ENCODE measurements at regions not wholly inside any gene's neighbourhood (a gene's known extent, or its start where the extent isn't known, plus 50 kb on each side); places are given as distances from the start of the nearest gene placed in this dataset.

GRCh38 chr2:18980104-18980785 is 378.2 kb downstream of the OSR1 start:
- 57 to 60% methylated on average over 5 of the region's 5 CpGs for WGBS, 2 donors
- no peak for TF ChIP-seq EP300 (IDR thresholded peaks at IDR 0.05)
- TF ChIP-seq, protein P1, sequence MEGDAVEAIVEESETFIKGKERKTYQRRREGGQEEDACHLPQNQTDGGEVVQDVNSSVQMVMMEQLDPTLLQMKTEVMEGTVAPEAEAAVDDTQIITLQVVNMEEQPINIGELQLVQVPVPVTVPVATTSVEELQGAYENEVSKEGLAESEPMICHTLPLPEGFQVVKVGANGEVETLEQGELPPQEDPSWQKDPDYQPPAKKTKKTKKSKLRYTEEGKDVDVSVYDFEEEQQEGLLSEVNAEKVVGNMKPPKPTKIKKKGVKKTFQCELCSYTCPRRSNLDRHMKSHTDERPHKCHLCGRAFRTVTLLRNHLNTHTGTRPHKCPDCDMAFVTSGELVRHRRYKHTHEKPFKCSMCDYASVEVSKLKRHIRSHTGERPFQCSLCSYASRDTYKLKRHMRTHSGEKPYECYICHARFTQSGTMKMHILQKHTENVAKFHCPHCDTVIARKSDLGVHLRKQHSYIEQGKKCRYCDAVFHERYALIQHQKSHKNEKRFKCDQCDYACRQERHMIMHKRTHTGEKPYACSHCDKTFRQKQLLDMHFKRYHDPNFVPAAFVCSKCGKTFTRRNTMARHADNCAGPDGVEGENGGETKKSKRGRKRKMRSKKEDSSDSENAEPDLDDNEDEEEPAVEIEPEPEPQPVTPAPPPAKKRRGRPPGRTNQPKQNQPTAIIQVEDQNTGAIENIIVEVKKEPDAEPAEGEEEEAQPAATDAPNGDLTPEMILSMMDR (IDR thresholded peaks at IDR 0.05), result no peak
- TF ChIP-seq POLR2A (IDR thresholded peaks at IDR 0.05), result no peak

DNA sequence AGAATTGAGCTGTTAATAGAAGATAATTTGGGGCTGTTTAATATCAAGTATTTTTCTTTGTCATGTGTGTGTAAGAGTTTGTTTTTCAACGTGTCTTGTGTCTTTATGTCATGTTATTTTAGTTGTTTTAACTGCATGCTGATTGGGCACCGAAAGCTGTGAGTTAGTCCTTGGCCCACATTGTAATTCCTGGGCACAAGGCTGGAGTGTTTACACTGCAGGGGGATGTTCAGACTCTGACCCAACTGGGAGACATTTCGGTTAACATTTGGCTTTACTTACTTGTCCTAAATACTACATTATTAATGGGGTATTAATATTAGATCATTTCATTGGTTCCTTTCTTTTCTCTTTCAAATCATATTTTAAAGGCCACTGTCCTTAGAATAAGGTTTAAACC is 381.0 kb downstream of the OSR1 start:
- no peak for TF ChIP-seq EP300 (IDR thresholded peaks at IDR 0.05)
- TF ChIP-seq POLR2A (IDR thresholded peaks at IDR 0.05), result no peak
- TF ChIP-seq, protein P1 (IDR thresholded peaks at IDR 0.05), result no peak
- 70 to 80% methylated on average over 3 of the region's 3 CpGs for WGBS, 2 donors
- H3K36me3 ChIP-seq, result no peaks in the 10 kb centered on the region
- H3K27me3 ChIP-seq, result no peaks in the 10 kb centered on the region
- no peak for DNase-seq (ENCODE audit: low spot score in 2 of 2)
- H3K27ac ChIP-seq, result no peak overlapping the region
- peaks cover 0 to 2% (median 0%) of the 10 kb centered on the region in 4 donors for H3K4me1 ChIP-seq
- H3K9me3 ChIP-seq, result no peaks in the 10 kb centered on the region
- no peak overlapping the region for H3K4me3 ChIP-seq

More at GRCh38 chr2:18980104-18980785, 378.2 kb downstream of the OSR1 start:
- no peaks in the 10 kb centered on the region for H3K36me3 ChIP-seq
- H3K27me3 ChIP-seq, result no peaks in the 10 kb centered on the region
- H3K27ac ChIP-seq, result no peak overlapping the region
- no peak overlapping the region for H3K4me3 ChIP-seq
- H3K4me1 ChIP-seq, result peaks cover 0 to 2% (median 0%) of the 10 kb centered on the region in 4 donors
- no peak for DNase-seq (ENCODE audit: low spot score in 2 of 2)
- H3K9me3 ChIP-seq, result no peaks in the 10 kb centered on the region

- Histone ChIP-seq H3K4me3 (peak overlapping the region in 1 of 4 donors; percentile 8), H3K27ac (peak overlapping the region in 3 of 4 donors; percentile 20 to 43 (median 38))
These were observed 382.1 kb downstream of the OSR1 start for GRCh38 chr2:18976168-18976961.

GRCh38 chr2:18975506-18976167 is 382.8 kb downstream of the OSR1 start:
- no peaks in the 10 kb centered on the region for H3K9me3 ChIP-seq
- H3K4me3 ChIP-seq, result peak overlapping the region in 1 of 4 donors; percentile 8
- H3K27ac ChIP-seq, result peak overlapping the region in 2 of 4 donors; percentile 20 to 43
- no peaks in the 10 kb centered on the region for H3K36me3 ChIP-seq
- no peak for TF ChIP-seq POLR2A (IDR thresholded peaks at IDR 0.05)
- TF ChIP-seq, protein P1 (IDR thresholded peaks at IDR 0.05), result no peak
- TF ChIP-seq EP300 (IDR thresholded peaks at IDR 0.05), result no peak
- DNase-seq (ENCODE audit: low spot score in 2 of 2), result no peak
- H3K4me1 ChIP-seq, result peaks cover 0 to 2% (median 0%) of the 10 kb centered on the region in 4 donors
- 59 to 61% methylated on average over 9 of the region's 9 CpGs for WGBS, 2 donors
- H3K27me3 ChIP-seq, result no peaks in the 10 kb centered on the region

More at GRCh38 chr2:18976168-18976961, 382.1 kb downstream of the OSR1 start:
- H3K27me3 ChIP-seq, result no peaks in the 10 kb centered on the region
- TF ChIP-seq EP300 (IDR thresholded peaks at IDR 0.05) (no peak), POLR2A (IDR thresholded peaks at IDR 0.05) (no peak)
- TF ChIP-seq, protein P1 (IDR thresholded peaks at IDR 0.05), result no peak
- no peak for DNase-seq (ENCODE audit: low spot score in 2 of 2)
- no peaks in the 10 kb centered on the region for H3K9me3 ChIP-seq
- peaks cover 0 to 2% (median 0%) of the 10 kb centered on the region in 4 donors for H3K4me1 ChIP-seq
- no peaks in the 10 kb centered on the region for H3K36me3 ChIP-seq
- 59 to 62% methylated on average over 14 of the region's 14 CpGs for WGBS, 2 donors
